DND-41 (cell line): ENCODE measurements at regions not wholly inside any gene's neighbourhood (a gene's known extent, or its start where the extent isn't known, plus 50 kb on each side); places are given as distances from the start of the nearest gene placed in this dataset.

Experiments used
- CTCF ChIP-seq: IDR thresholded peaks from 2 replicates; pipeline ENCODE4 v1.5.1; 2012; ENCODE audit warnings: borderline replicate concordance, low read length, moderate library complexity, mild to moderate bottlenecking; ENCODE audit not compliant: poor library complexity, severe bottlenecking; ENCODE audit errors: extremely low read depth
- EZH2 ChIP-seq: IDR thresholded peaks from 3 replicates; pipeline ENCODE4 v1.6.1; 2012; ENCODE audit warnings: borderline replicate concordance, low read depth, mild to moderate bottlenecking, moderate library complexity, low read length, inconsistent platforms; ENCODE audit not compliant: severe bottlenecking

DNA sequence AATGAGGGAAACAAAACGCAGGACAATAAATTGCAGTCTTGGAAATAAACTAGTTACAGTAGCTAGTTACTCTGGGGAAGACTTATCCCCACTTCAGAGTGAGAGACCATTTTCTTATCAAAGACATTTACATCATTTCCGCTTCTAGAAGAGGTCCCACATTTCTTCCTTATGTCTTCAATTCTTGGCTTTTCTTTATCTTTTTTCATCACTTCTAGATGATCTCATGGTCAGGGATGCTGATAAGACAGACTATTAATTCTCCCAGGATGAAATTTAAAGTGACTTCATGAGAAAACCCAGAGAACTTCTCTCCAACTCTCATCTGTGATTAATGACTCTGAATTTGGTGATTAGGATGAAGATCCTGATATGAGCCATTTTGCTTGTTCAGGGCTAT lies 229.1 kb downstream of the MTRR start:
- TF ChIP-seq CTCF (no peak), EZH2 (no peak)
